ENCODE measurements at regions not wholly inside any gene's neighbourhood (a gene's known extent, or its start where the extent isn't known, plus 50 kb on each side); places are given as distances from the start of the nearest gene placed in this dataset.

GRCh38 chr18:45316127-45316526 lies 299.1 kb upstream of the SLC14A2 start:
- no peak overlapping the region for H3K4me2 ChIP-seq (ENCODE audit: low read length)
- H3K79me2 ChIP-seq (ENCODE audit: insufficient read depth, low read length): no peaks in the 10 kb centered on the region
- no peaks in the 10 kb centered on the region for H4K20me1 ChIP-seq (ENCODE audit: insufficient read depth)
- H2AFZ ChIP-seq (ENCODE audit: low read depth, low read length, poor library complexity, severe bottlenecking): no peak overlapping the region
- H3K9me2 ChIP-seq (ENCODE audit: insufficient read depth): no peaks in the 10 kb centered on the region
- H3K9ac ChIP-seq (ENCODE audit: low read length): no peak overlapping the region
- no TSS peak for BruUV-seq (replicated peaks)
- no peaks in the 10 kb centered on the region; a peak in 1 of 4 replicates for H3K9me3 ChIP-seq (ENCODE audit: control insufficient read depth in 1 of 2, insufficient read depth in 1 of 2, low read depth in 1 of 2, low read length in 2 of 2)
- ATAC-seq (no peak), DNase-seq (ENCODE audit: low read depth, low spot score) (no peak)
- RAD21 ChIA-PET (ENCODE audit: low non-redundant PET in 1 of 2, low total read pairs in 2 of 2, uncharacterized antibody in 2 of 2, unreplicated experiment in 2 of 2): no interaction called here
- CTCF ChIA-PET: no interaction called here
- TF ChIP-seq JUND (IDR thresholded peaks at IDR 0.05) (no peak), ELF1 (IDR thresholded peaks at IDR 0.05; ENCODE audit: borderline replicate concordance, low read depth) (no peak), ZNF274 (IDR thresholded peaks at IDR 0.05; ENCODE audit: low read depth, low read length) (no peak), POLR2A (IDR thresholded peaks at IDR 0.05; ENCODE audit: borderline replicate concordance, extremely low read depth, insufficient read depth, insufficient read length) (no peak)
- TF ChIP-seq, protein P1, sequence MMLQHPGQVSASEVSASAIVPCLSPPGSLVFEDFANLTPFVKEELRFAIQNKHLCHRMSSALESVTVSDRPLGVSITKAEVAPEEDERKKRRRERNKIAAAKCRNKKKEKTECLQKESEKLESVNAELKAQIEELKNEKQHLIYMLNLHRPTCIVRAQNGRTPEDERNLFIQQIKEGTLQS (IDR thresholded peaks at IDR 0.05): no peak
- no peak overlapping the region for H3K4me3 ChIP-seq (replicated peaks in 1 of 2; ENCODE audit: low read depth in 1 of 2, low read length in 2 of 2)
- intact Hi-C loops (cut with micrococcal nuclease): no loop called here
- H3K4me1 ChIP-seq (ENCODE audit: control insufficient read depth in 1 of 2, insufficient read depth in 2 of 2, low read length in 2 of 2): no peaks in the 10 kb centered on the region
- no peaks in the 10 kb centered on the region for H3K27me3 ChIP-seq (ENCODE audit: insufficient read depth, low read length)
- POLR2A ChIA-PET: no interaction called here
- no peak overlapping the region for H3K27ac ChIP-seq (ENCODE audit: low read depth, low read length)
- H3K36me3 ChIP-seq (ENCODE audit: control insufficient read depth in 1 of 2, insufficient read depth in 2 of 2, low read length in 2 of 2): no peaks in the 10 kb centered on the region

- Histone ChIP-seq H3K9me3 (ENCODE audit: control insufficient read depth in 1 of 2, insufficient read depth in 1 of 2, low read depth in 1 of 2, low read length in 2 of 2) (no peaks in the 10 kb centered on the region; a peak in 1 of 4 replicates), H3K4me3 (replicated peaks in 1 of 2; ENCODE audit: low read depth in 1 of 2, low read length in 2 of 2) (no peak overlapping the region), H3K9ac (ENCODE audit: low read length) (no peak overlapping the region), H3K9me2 (ENCODE audit: insufficient read depth) (no peaks in the 10 kb centered on the region), H3K27ac (ENCODE audit: low read depth, low read length) (no peak overlapping the region), H3K27me3 (ENCODE audit: insufficient read depth, low read length) (no peaks in the 10 kb centered on the region), H3K4me2 (ENCODE audit: low read length) (no peak overlapping the region), H3K36me3 (ENCODE audit: control insufficient read depth in 1 of 2, insufficient read depth in 2 of 2, low read length in 2 of 2) (no peaks in the 10 kb centered on the region), H3K4me1 (ENCODE audit: control insufficient read depth in 1 of 2, insufficient read depth in 2 of 2, low read length in 2 of 2) (no peaks in the 10 kb centered on the region), H2AFZ (ENCODE audit: low read depth, low read length, poor library complexity, severe bottlenecking) (no peak overlapping the region), H3K79me2 (ENCODE audit: insufficient read depth, low read length) (no peaks in the 10 kb centered on the region), H4K20me1 (ENCODE audit: insufficient read depth) (no peaks in the 10 kb centered on the region)
- intact Hi-C loops (cut with micrococcal nuclease): no loop called here
- RAD21 ChIA-PET (ENCODE audit: low non-redundant PET in 1 of 2, low total read pairs in 2 of 2, uncharacterized antibody in 2 of 2, unreplicated experiment in 2 of 2): no interaction called here
- no peak for ATAC-seq
- POLR2A ChIA-PET: no interaction called here
- CTCF ChIA-PET: no interaction called here
- no TSS peak for BruUV-seq (replicated peaks)
- DNase-seq (ENCODE audit: low read depth, low spot score): no peak
- TF ChIP-seq EZH2phosphoT487 (IDR thresholded peaks at IDR 0.05; ENCODE audit: borderline replicate concordance): no peak
- TF ChIP-seq, protein P2, sequence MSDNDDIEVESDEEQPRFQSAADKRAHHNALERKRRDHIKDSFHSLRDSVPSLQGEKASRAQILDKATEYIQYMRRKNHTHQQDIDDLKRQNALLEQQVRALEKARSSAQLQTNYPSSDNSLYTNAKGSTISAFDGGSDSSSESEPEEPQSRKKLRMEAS (IDR thresholded peaks at IDR 0.05): no peak
- TF ChIP-seq POLR2A (IDR thresholded peaks at IDR 0.05; ENCODE audit: borderline replicate concordance, extremely low read depth, insufficient read depth, insufficient read length): no peak
Observed at GRCh38 chr18:45317948-45318640, 297.2 kb upstream of the SLC14A2 start.
